Activated T-cell treated with anti-CD3 and anti-CD28 coated beads, Interleukin-2, amount 50 U/mL, for 72 hours (primary cell): ENCODE measurements at regions not wholly inside any gene's neighbourhood (a gene's known extent, or its start where the extent isn't known, plus 50 kb on each side); places are given as distances from the start of the nearest gene placed in this dataset.

Experiments
- ATAC-seq, 2 donors: fragments of 150-1000 bp; cut with Tn5 transposase; replicated peaks in 1 of 2; 2 replicates each; pipeline ENCODE4 v1.10.0; 2021; ENCODE audit warnings: moderate library complexity in 2 of 2, mild to moderate bottlenecking in 1 of 2
- DNase-seq, 2 donors: peaks; one replicate each; pipeline ENCODE4 v3.0.0; 2021 to 2022; ENCODE audit warnings: mixed read lengths in 1 of 2
- H3K27ac Mint-ChIP-seq: one replicate; pipeline ENCODE4 v1.8.0; 2022; ENCODE audit warnings: mild to moderate bottlenecking, moderate library complexity, mixed read lengths
- H3K27me3 Mint-ChIP-seq: one replicate; pipeline ENCODE4 v1.8.0; 2022; ENCODE audit warnings: low read depth, mixed read lengths
- H3K36me3 Mint-ChIP-seq, 2 donors: one replicate each; pipeline ENCODE4 v1.8.0; 2022; ENCODE audit warnings: mixed read lengths in 2 of 2, mild to moderate bottlenecking in 1 of 2; ENCODE audit not compliant: insufficient read depth in 2 of 2
- H3K4me1 Mint-ChIP-seq: one replicate; pipeline ENCODE4 v1.8.0; 2022; ENCODE audit warnings: low read depth, mixed read lengths
- H3K4me3 Mint-ChIP-seq, 2 donors: one replicate each; pipeline ENCODE4 v1.8.0; 2022; ENCODE audit warnings: mild to moderate bottlenecking in 2 of 2, mixed read lengths in 2 of 2, moderate library complexity in 2 of 2
- H3K9me3 Mint-ChIP-seq, 2 donors: one replicate each; pipeline ENCODE4 v1.8.0; 2022; ENCODE audit warnings: mixed read lengths in 2 of 2

GRCh38 chr18:39958876-39959275, 1996.2 kb upstream of the PIK3C3 start:
- DNase-seq: no peak
- H3K36me3 Mint-ChIP-seq: no peaks in the 10 kb centered on the region

DNA sequence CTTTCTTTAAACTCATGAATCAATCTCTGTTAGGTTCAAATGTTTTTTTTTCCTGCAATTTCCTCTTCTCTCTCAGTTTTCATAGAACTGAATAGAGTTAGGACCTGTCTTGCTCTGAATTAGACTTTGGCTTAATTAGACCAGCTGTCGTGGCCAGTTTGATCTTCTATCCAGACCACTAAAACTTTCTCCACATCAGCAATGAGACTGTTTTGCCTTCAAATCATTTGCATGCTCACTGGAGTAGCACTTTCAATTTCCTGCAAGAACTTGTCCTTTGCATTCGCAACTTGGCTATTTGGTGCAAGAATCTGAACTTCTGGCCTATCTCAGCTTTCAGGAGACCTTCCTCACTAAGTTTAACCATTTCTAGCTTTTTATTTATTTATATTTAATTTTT, 2002.2 kb upstream of the PIK3C3 start:
- H3K27me3 Mint-ChIP-seq: no peaks in the 10 kb centered on the region

More at GRCh38 chr18:39958876-39959275, 1996.2 kb upstream of the PIK3C3 start:
- ATAC-seq: no peak
- Mint-ChIP-seq H3K4me1 (no peaks in the 10 kb centered on the region), H3K9me3 (peaks cover 0 to 4% of the 10 kb centered on the region in 2 donors), H3K4me3 (no peak overlapping the region), H3K27me3 (no peaks in the 10 kb centered on the region), H3K27ac (no peak overlapping the region)

GRCh38 chr18:39951142-39951720, 2003.8 kb upstream of the PIK3C3 start:
- ATAC-seq: no peak
- no peak overlapping the region for H3K27ac Mint-ChIP-seq

More for the DNA sequence above, 2002.2 kb upstream of the PIK3C3 start:
- H3K4me3 Mint-ChIP-seq: no peak overlapping the region
- no peaks in the 10 kb centered on the region for H3K36me3 Mint-ChIP-seq
- ATAC-seq (no peak), DNase-seq (no peak)
- H3K4me1 Mint-ChIP-seq: no peaks in the 10 kb centered on the region
- no peak overlapping the region for H3K27ac Mint-ChIP-seq
- H3K9me3 Mint-ChIP-seq: peaks cover 5 to 14% of the 10 kb centered on the region in 2 donors

DNA sequence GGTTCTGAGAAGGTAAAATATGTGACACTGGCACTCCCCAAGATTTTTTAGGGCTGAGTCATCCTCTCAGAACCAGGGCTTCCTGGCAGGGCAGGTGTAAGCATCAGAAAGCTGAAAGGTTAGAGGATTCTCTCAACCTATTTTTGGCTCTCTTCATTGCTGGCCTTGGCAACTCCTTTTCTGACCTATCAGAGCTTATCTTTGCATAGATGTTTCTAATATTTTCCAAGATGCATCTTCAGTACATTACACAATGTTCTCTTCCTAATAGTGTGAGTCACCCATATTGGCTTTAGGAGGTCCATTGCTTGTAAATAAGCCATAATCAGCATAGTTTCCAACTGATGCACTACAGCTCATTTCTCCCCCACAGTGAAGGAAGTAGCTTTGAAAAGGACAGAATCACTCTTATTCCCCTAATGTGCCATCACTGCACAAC, 2008.4 kb upstream of the PIK3C3 start:
- Mint-ChIP-seq H3K9me3 (peaks cover 6 to 11% of the 10 kb centered on the region in 2 donors), H3K36me3 (no peaks in the 10 kb centered on the region), H3K27ac (no peak overlapping the region), H3K27me3 (no peaks in the 10 kb centered on the region), H3K4me3 (no peak overlapping the region), H3K4me1 (no peaks in the 10 kb centered on the region)
- DNase-seq: no peak
- ATAC-seq: no peak

More at GRCh38 chr18:39951142-39951720, 2003.8 kb upstream of the PIK3C3 start:
- Mint-ChIP-seq H3K4me3 (no peak overlapping the region), H3K4me1 (no peaks in the 10 kb centered on the region), H3K27me3 (no peaks in the 10 kb centered on the region), H3K9me3 (peaks cover 2 to 17% of the 10 kb centered on the region in 2 donors), H3K36me3 (no peaks in the 10 kb centered on the region)
- DNase-seq: no peak

- Mint-ChIP-seq H3K27me3 (no peaks in the 10 kb centered on the region), H3K4me3 (no peak overlapping the region)
Observed at GRCh38 chr18:39945076-39945475, 2010.0 kb upstream of the PIK3C3 start.

GRCh38 chr18:39942702-39943101, 2012.3 kb upstream of the PIK3C3 start:
- DNase-seq (no peak), ATAC-seq (no peak)
- Mint-ChIP-seq H3K36me3 (no peaks in the 10 kb centered on the region), H3K4me3 (no peak overlapping the region), H3K27ac (no peak overlapping the region), H3K27me3 (no peaks in the 10 kb centered on the region), H3K4me1 (no peaks in the 10 kb centered on the region), H3K9me3 (peaks cover 9 to 12% of the 10 kb centered on the region in 2 donors)

More at GRCh38 chr18:39945076-39945475, 2010.0 kb upstream of the PIK3C3 start:
- Mint-ChIP-seq H3K4me1 (no peaks in the 10 kb centered on the region), H3K36me3 (no peaks in the 10 kb centered on the region), H3K9me3 (peaks cover 6 to 13% of the 10 kb centered on the region in 2 donors), H3K27ac (no peak overlapping the region)
- DNase-seq: no peak
- no peak for ATAC-seq

DNA sequence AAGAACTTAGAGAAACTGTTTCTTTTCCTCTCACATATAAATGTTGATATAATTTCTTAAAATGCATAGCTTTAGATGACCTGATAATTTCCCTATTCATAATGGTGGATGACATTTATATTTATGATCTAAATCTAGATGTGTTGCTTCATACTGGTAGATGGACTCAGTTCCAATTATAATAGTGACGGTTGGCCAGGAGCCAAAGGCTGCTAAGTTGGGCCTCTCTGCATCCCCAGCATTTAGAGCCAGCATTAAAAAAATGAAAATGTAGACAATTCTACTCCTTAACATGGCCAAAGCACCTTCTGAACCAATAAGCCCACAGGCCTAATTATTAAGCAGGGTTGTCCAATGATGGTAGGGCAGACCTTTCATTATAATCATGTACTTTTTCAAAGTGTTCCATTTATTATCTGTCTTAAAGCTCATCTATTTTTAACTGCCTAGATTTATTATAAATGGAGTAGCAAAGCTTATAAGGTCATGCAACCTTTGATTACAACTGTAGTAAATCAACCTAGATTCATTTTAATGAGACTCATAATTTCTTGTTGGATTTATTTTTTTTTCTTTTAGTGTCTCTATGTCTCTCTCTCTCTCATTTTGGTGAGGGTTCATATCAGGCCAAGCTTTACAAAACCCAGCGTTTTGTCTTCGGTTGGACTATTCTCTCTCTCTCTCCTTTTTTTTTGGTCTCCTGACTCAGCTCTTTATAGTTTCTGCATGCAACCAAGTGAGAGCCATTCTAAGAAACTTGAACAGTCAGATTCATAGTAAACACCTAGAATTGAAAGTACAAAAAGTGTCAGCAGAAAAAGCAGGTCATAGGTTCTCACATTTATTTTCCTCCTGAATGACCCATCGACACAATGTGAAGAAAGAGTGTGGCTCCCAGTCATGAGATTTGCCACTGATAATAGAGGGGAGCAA, 2016.1 kb upstream of the PIK3C3 start:
- Mint-ChIP-seq H3K27me3 (no peaks in the 10 kb centered on the region), H3K4me3 (no peak overlapping the region), H3K27ac (no peak overlapping the region), H3K36me3 (peaks cover 0 to 3% of the 10 kb centered on the region in 2 donors), H3K9me3 (peaks cover 14 to 18% of the 10 kb centered on the region in 2 donors), H3K4me1 (no peaks in the 10 kb centered on the region)
- no peak for ATAC-seq
- DNase-seq: no peak

- DNase-seq (no peak), ATAC-seq (no peak)
- H3K36me3 Mint-ChIP-seq: peaks cover 0 to 3% of the 10 kb centered on the region in 2 donors
- H3K27me3 Mint-ChIP-seq: no peaks in the 10 kb centered on the region
- peaks cover 8 to 13% of the 10 kb centered on the region in 2 donors for H3K9me3 Mint-ChIP-seq
- H3K4me3 Mint-ChIP-seq: no peak overlapping the region
- no peak overlapping the region for H3K27ac Mint-ChIP-seq
- H3K4me1 Mint-ChIP-seq: no peaks in the 10 kb centered on the region
Observed at GRCh38 chr18:39935598-39935997, 2019.4 kb upstream of the PIK3C3 start.

DNA sequence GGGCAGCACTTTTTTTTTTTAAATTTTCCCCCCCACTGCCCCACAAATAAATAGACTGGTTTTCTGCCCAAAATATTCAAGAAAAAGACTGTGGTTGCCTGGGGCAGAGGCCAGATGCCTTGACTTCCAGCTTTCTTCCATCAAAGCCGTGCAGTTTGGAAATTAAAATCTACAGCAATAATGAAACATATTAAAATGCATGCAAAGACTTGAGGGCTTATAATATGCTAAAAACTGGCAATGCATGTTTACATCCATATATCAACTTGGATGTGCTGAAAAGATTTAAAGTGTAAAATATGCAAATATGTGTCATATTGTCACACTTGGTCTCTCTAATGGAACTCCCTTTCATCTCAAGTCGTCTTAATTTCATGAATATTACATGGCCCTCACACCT, 2036.2 kb upstream of the PIK3C3 start:
- Mint-ChIP-seq H3K36me3 (no peaks in the 10 kb centered on the region), H3K4me1 (no peaks in the 10 kb centered on the region), H3K9me3 (peaks cover 5 to 12% of the 10 kb centered on the region in 2 donors), H3K4me3 (no peak overlapping the region), H3K27ac (no peak overlapping the region), H3K27me3 (no peaks in the 10 kb centered on the region)
- no peak for ATAC-seq
- DNase-seq: no peak

DNA sequence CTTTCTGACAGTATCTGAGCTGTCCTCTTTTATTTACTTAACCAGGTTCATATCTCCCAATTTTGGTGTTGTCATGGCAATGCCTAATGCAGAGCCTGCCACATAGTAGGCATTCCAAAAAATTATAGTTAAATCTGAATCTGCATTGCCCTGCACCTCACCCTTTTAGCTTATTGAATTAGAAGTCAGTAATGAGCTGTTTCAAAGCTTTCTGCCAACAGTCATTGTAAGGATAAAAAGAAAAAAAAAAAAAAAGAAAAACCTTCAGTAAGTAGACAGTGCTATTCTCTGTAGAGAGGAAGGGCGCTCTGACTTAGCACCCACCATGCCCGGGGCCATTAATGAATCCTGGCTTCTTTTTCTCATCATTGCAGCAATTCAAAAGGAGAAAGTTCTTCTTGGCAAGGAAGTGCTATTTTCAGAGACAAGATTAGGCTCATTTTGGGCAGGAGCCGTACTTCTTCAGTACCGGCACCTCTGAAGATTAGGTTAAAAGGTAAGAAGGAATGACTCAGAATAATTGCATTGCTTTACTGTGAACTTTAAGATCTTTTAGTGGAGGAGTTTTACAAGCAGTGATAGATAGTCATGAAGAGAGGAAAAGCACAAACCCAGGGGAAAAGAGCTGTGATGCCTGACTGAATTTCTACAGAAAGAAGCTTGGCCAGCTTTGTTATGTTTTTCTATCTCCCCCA, 2041.2 kb upstream of the PIK3C3 start:
- no peaks in the 10 kb centered on the region for H3K36me3 Mint-ChIP-seq
- peaks cover 9 to 13% of the 10 kb centered on the region in 2 donors for H3K9me3 Mint-ChIP-seq
- H3K27ac Mint-ChIP-seq: no peak overlapping the region
- ATAC-seq (no peak), DNase-seq (no peak)
- H3K4me3 Mint-ChIP-seq: no peak overlapping the region
- H3K4me1 Mint-ChIP-seq: no peaks in the 10 kb centered on the region
- H3K27me3 Mint-ChIP-seq: no peaks in the 10 kb centered on the region

GRCh38 chr18:39911716-39912115, 2043.3 kb upstream of the PIK3C3 start:
- Mint-ChIP-seq H3K9me3 (peaks cover 8 to 12% of the 10 kb centered on the region in 2 donors), H3K27me3 (no peaks in the 10 kb centered on the region), H3K36me3 (no peaks in the 10 kb centered on the region), H3K4me3 (no peak overlapping the region), H3K4me1 (no peaks in the 10 kb centered on the region), H3K27ac (no peak overlapping the region)
- DNase-seq (no peak), ATAC-seq (no peak)

- H3K4me3 Mint-ChIP-seq: no peak overlapping the region
- no peak for ATAC-seq
- DNase-seq: no peak
Observed at GRCh38 chr18:39909706-39910105, 2045.3 kb upstream of the PIK3C3 start.

DNA sequence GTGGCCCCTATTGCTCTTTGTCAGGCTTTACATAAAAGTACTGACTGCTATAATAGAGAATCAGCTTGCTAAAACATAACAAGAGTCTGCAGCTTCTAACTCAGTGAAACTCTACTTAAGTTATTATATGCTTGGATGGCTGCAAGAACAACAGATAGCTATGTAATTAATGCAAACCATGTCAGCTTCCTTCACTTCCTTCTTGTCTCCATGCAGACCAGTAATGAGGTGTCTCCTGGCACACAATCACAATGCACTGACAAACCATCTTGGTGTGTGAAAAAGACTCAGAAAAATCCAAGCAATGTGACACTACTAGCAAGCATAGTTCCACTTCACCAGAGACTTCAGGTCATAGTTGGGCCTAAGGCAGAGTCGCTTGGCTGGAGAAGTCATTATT, 2068.9 kb upstream of the PIK3C3 start:
- peaks cover 0 to 2% of the 10 kb centered on the region in 2 donors for H3K9me3 Mint-ChIP-seq
- no peaks in the 10 kb centered on the region for H3K36me3 Mint-ChIP-seq
- H3K27ac Mint-ChIP-seq: no peak overlapping the region
- H3K4me3 Mint-ChIP-seq: no peak overlapping the region
- H3K27me3 Mint-ChIP-seq: no peaks in the 10 kb centered on the region
- DNase-seq (no peak), ATAC-seq (no peak)
- no peaks in the 10 kb centered on the region for H3K4me1 Mint-ChIP-seq

More at GRCh38 chr18:39909706-39910105, 2045.3 kb upstream of the PIK3C3 start:
- Mint-ChIP-seq H3K9me3 (peaks cover 5% of the 10 kb centered on the region in 2 donors), H3K4me1 (no peaks in the 10 kb centered on the region), H3K27ac (no peak overlapping the region), H3K36me3 (no peaks in the 10 kb centered on the region), H3K27me3 (no peaks in the 10 kb centered on the region)
